ENCODE measurements at regions not wholly inside any gene's neighbourhood (a gene's known extent, or its start where the extent isn't known, plus 50 kb on each side); places are given as distances from the start of the nearest gene placed in this dataset.
A peak's percentile ranks its signal among the peaks of the same experiment; 100 is the strongest.

GRCh38 chr9:110121170-110121569 lies 86.8 kb downstream of the C9orf152 start:
- Histone ChIP-seq H3K4me1 (ENCODE audit: control insufficient read depth in 2 of 3, insufficient read depth in 2 of 3, low read depth in 1 of 3, low read length in 3 of 3) (peaks cover 0 to 24% (median 19%) of the 10 kb centered on the region in 3 donors), H3K27me3 (ENCODE audit: control insufficient read depth, insufficient read depth, low read length) (no peaks in the 10 kb centered on the region), H3K4me3 (ENCODE audit: low read length in 3 of 3) (no peak overlapping the region), H3K9me3 (ENCODE audit: control insufficient read depth in 2 of 3, insufficient read depth in 1 of 3, low read length in 3 of 3) (no peaks in the 10 kb centered on the region), H3K9ac (ENCODE audit: low read length in 3 of 3) (no peak overlapping the region), H3K36me3 (ENCODE audit: control insufficient read depth in 2 of 3, insufficient read depth in 3 of 3, low read length in 3 of 3) (no peaks in the 10 kb centered on the region), H3K27ac (ENCODE audit: low read depth in 2 of 2, low read length in 2 of 2) (no peak overlapping the region)
- intact Hi-C loops (cut with DNase I), result no loop called here
- FAIRE-seq (no peak), DNase-seq (no peak)
- TF ChIP-seq CTCF (IDR thresholded peaks at IDR 0.05; ENCODE audit: borderline replicate concordance, extremely low read depth, insufficient read depth), result no peak

DNA sequence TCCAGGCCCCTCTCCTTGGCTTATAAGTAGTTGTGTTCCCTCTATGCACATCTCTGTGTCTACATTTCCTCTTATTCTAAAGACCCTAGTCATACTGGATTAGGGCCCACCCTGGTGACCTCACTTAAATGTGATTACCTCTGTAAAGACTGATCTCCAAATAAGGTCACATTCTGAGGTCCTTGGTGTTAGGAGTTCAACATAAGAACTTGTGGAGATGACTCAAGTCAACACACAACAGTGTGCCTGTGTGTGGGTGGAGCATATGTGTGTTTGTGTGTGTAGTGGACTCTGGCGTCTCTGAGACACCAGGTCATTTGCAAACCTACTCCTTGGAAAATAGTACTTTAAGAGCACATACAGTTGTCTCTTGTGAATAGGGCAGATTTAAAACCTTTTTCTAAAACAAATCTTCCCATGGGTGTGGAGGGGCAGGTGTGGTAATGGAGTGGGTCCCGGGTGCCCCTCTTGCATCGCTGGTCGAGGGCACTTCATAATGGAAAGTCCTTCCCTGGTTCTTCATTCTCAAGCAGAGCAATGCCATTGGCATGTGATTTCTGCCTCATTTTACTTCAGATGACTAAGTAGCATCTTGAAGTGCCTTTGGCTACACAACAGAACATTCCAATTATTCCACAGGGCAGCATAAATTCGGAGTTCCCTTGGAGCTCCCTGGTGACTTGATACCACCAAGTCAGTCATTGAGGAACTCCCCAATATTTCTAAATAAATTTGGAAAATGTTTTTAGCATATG lies 84.4 kb downstream of the C9orf152 start:
- peaks cover 0 to 44% (median 41%) of the 10 kb centered on the region in 3 donors for H3K4me1 ChIP-seq (ENCODE audit: control insufficient read depth in 2 of 3, insufficient read depth in 2 of 3, low read depth in 1 of 3, low read length in 3 of 3)

GRCh38 chr9:110124439-110124838 lies 83.5 kb downstream of the C9orf152 start:
- no peak for TF ChIP-seq CTCF (IDR thresholded peaks at IDR 0.05; ENCODE audit: borderline replicate concordance, extremely low read depth, insufficient read depth)
- Histone ChIP-seq H3K9me3 (ENCODE audit: control insufficient read depth in 2 of 3, insufficient read depth in 1 of 3, low read length in 3 of 3) (no peaks in the 10 kb centered on the region), H3K36me3 (ENCODE audit: control insufficient read depth in 2 of 3, insufficient read depth in 3 of 3, low read length in 3 of 3) (no peaks in the 10 kb centered on the region), H3K4me1 (ENCODE audit: control insufficient read depth in 2 of 3, insufficient read depth in 2 of 3, low read depth in 1 of 3, low read length in 3 of 3) (peaks cover 2 to 53% (median 48%) of the 10 kb centered on the region in 3 donors), H3K9ac (ENCODE audit: low read length in 3 of 3) (peak overlapping the region in 1 of 3 donors; percentile 34), H3K27me3 (ENCODE audit: control insufficient read depth, insufficient read depth, low read length) (no peaks in the 10 kb centered on the region), H3K27ac (ENCODE audit: low read depth in 2 of 2, low read length in 2 of 2) (peak overlapping the region; percentile 75 to 92), H3K4me3 (ENCODE audit: low read length in 3 of 3) (no peak overlapping the region)
- intact Hi-C loops (cut with DNase I), result no loop called here
- no peak for DNase-seq
- FAIRE-seq, result no peak

More for the DNA sequence above, 84.4 kb downstream of the C9orf152 start:
- H3K36me3 ChIP-seq (ENCODE audit: control insufficient read depth in 2 of 3, insufficient read depth in 3 of 3, low read length in 3 of 3), result no peaks in the 10 kb centered on the region
- TF ChIP-seq CTCF (IDR thresholded peaks at IDR 0.05; ENCODE audit: borderline replicate concordance, extremely low read depth, insufficient read depth), result no peak
- H3K27me3 ChIP-seq (ENCODE audit: control insufficient read depth, insufficient read depth, low read length), result no peaks in the 10 kb centered on the region
- no peak overlapping the region for H3K4me3 ChIP-seq (ENCODE audit: low read length in 3 of 3)
- H3K27ac ChIP-seq (ENCODE audit: low read depth in 2 of 2, low read length in 2 of 2), result peak overlapping the region in 1 of 2 donors; percentile 92
- FAIRE-seq (no peak), DNase-seq (no peak)
- intact Hi-C loops (cut with DNase I), result no loop called here
- no peak overlapping the region for H3K9ac ChIP-seq (ENCODE audit: low read length in 3 of 3)
- H3K9me3 ChIP-seq (ENCODE audit: control insufficient read depth in 2 of 3, insufficient read depth in 1 of 3, low read length in 3 of 3), result no peaks in the 10 kb centered on the region

Measured in kidney (tissue), 13 donors.